Endothelial cell of umbilical vein (primary cell): ENCODE measurements at regions not wholly inside any gene's neighbourhood (a gene's known extent, or its start where the extent isn't known, plus 50 kb on each side); places are given as distances from the start of the nearest gene placed in this dataset.

Experiments used
- BruUV-seq: library from RNA; stranded (reverse); fragments of 400-500 nt; replicated peaks from 2 replicates; lab custom pipeline; 2021; lab: Mats Ljungman, UMichigan
- CTCF ChIA-PET: fragments of 300-600, 350-600 bp; sonication (Branson Sonifier 250); formaldehyde crosslinking; loops from one replicate; lab custom pipeline; 2021; ENCODE audit warnings: antibody characterized with exemption, inconsistent platforms; lab: Charles Lee
- POLR2A ChIA-PET: fragments of 300-600, 350-600 bp; sonication (Branson Sonifier 250); formaldehyde crosslinking; loops from one replicate; lab custom pipeline; 2021; ENCODE audit warnings: antibody characterized with exemption, inconsistent platforms; lab: Charles Lee
- DNase-seq: peaks from one replicate; pipeline ENCODE4 v3.0.0-alpha.2; 2011; ENCODE audit warnings: low read depth, low spot score
- FAIRE-seq: peaks from 2 replicates; lab custom pipeline; 2011; peaks lifted over from hg19 to GRCh38; lab: Jason Lieb, UNC
- H2AFZ ChIP-seq: 2 replicates; pipeline ENCODE4 v1.6.0; 2012; ENCODE audit warnings: low read depth, low read length, control low read depth, inconsistent platforms
- H3K27ac ChIP-seq: 2 replicates; pipeline ENCODE4 v1.5.1; 2011; ENCODE audit warnings: low read depth, mild to moderate bottlenecking, control low read depth, low read length, moderate library complexity; ENCODE audit not compliant: insufficient read depth
- H3K27me3 ChIP-seq, 2 experiments: 2 replicates each; pipeline versions ENCODE4 v1.6.0 to v1.6.1; 2011; ENCODE audit warnings: low read length in 2 of 2, mixed read lengths in 1 of 2; ENCODE audit not compliant: control insufficient read depth in 2 of 2, insufficient read depth in 2 of 2
- H3K36me3 ChIP-seq, 2 experiments: 2 replicates in 1 of 2; 3 replicates in 1 of 2; pipeline ENCODE4 v1.5.1; 2011; ENCODE audit warnings: low read length in 2 of 2, mild to moderate bottlenecking in 1 of 2, moderate library complexity in 1 of 2; ENCODE audit not compliant: control insufficient read depth in 2 of 2, insufficient read depth in 2 of 2; ENCODE audit errors: extremely low read depth in 1 of 2
- H3K4me1 ChIP-seq: 3 replicates; pipeline ENCODE4 v1.5.1; 2011; ENCODE audit warnings: mild to moderate bottlenecking, low read length; ENCODE audit not compliant: control insufficient read depth, insufficient read depth; ENCODE audit errors: extremely low read depth
- H3K4me2 ChIP-seq: 2 replicates; pipeline ENCODE4 v1.6.1; 2011; ENCODE audit warnings: low read length, control low read depth, mixed read lengths; ENCODE audit not compliant: insufficient read depth
- H3K4me3 ChIP-seq, 3 experiments: fragments of 200-600 bp in 1 of 3; sonication (generic), shearing (Covaris generic) in 1 of 3; replicated peaks in 1 of 3; 2 replicates each; pipeline ENCODE4 v1.5.1; 2011 to 2016; ENCODE audit warnings: control low read depth in 3 of 3, low read length in 3 of 3, mild to moderate bottlenecking in 2 of 3, inconsistent platforms in 1 of 3, low read depth in 1 of 3, moderate library complexity in 1 of 3; ENCODE audit not compliant: insufficient read depth in 1 of 3
- H3K79me2 ChIP-seq: 2 replicates; pipeline ENCODE4 v1.6.0; 2012; ENCODE audit warnings: low read length, inconsistent platforms; ENCODE audit not compliant: control insufficient read depth, insufficient read depth
- H3K9ac ChIP-seq: replicated peaks from 2 replicates; pipeline ENCODE3; 2011; ENCODE audit warnings: low read length, control low read depth; ENCODE audit not compliant: insufficient read depth; ENCODE audit errors: extremely low read depth
- H3K9me1 ChIP-seq: replicated peaks from 3 replicates; pipeline ENCODE4 v1.6.0; 2011; ENCODE audit warnings: mild to moderate bottlenecking, low read length; ENCODE audit not compliant: control insufficient read depth, insufficient read depth; ENCODE audit errors: extremely low read depth
- H3K9me3 ChIP-seq: replicated peaks from 2 replicates; pipeline ENCODE4 v1.5.1; 2012; ENCODE audit warnings: low read length, inconsistent platforms; ENCODE audit not compliant: control insufficient read depth, insufficient read depth
- H4K20me1 ChIP-seq: replicated peaks from 2 replicates; pipeline ENCODE3; 2011; ENCODE audit warnings: mild to moderate bottlenecking, low read length; ENCODE audit not compliant: control insufficient read depth, insufficient read depth; ENCODE audit errors: extremely low read depth
- EZH2 ChIP-seq: IDR thresholded peaks from 2 replicates; pipeline ENCODE4 v1.6.1; 2012; ENCODE audit warnings: borderline replicate concordance, low read depth, mild to moderate bottlenecking, moderate library complexity, low read length, inconsistent platforms; ENCODE audit not compliant: severe bottlenecking
- FOS ChIP-seq: IDR thresholded peaks from 2 replicates; pipeline ENCODE4 v1.6.1; 2011; ENCODE audit warnings: mild to moderate bottlenecking, low read length, moderate library complexity, borderline replicate concordance; ENCODE audit not compliant: insufficient read depth
- GATA2 ChIP-seq: IDR thresholded peaks from 2 replicates; pipeline ENCODE4 v1.7.0; 2011; ENCODE audit warnings: low read depth, mild to moderate bottlenecking, moderate library complexity, mixed read lengths, low read length; ENCODE audit not compliant: insufficient read length, insufficient read depth
- JUN ChIP-seq: IDR thresholded peaks from 2 replicates; pipeline ENCODE4 v1.6.1; 2011; ENCODE audit warnings: borderline replicate concordance, low read depth; ENCODE audit not compliant: insufficient read length, insufficient read depth
- MAX ChIP-seq: IDR thresholded peaks from 2 replicates; pipeline ENCODE4 v1.6.1; 2011; ENCODE audit not compliant: insufficient read depth, insufficient read length
- MYC ChIP-seq: IDR thresholded peaks from one replicate; pipeline ENCODE4 v1.6.1; 2011; ENCODE audit warnings: mild to moderate bottlenecking, low read depth, low read length
- POLR2A ChIP-seq: IDR thresholded peaks from 2 replicates; pipeline ENCODE4 v1.6.1; 2012; ENCODE audit warnings: low read depth, mild to moderate bottlenecking, control low read depth, low read length
- POLR2AphosphoS5 ChIP-seq: IDR thresholded peaks from 2 replicates; pipeline ENCODE4 v1.6.1; 2012; ENCODE audit warnings: low read depth, mild to moderate bottlenecking, control low read depth, low read length, moderate library complexity; ENCODE audit not compliant: insufficient read depth
- dilution Hi-C: fragments of 300-500 bp; cut with MboI; formaldehyde crosslinking; loops from one replicate; pipeline ENCODE4 v1.15.0; 2019; ENCODE audit warnings: low sequenced_read_pairs; ENCODE audit not compliant: extremely low pct_ligation_motif_present
- intact Hi-C: fragments of 100-400 bp; cut with micrococcal nuclease; formaldehyde crosslinking; loops from one replicate; pipeline ENCODE4 v1.10.0; 2022
- TF ChIP-seq, protein P1 (sequence below), 2 donors: IDR thresholded peaks; 1 replicate in 1 of 2; 2 replicates in 1 of 2; pipeline ENCODE4 v1.5.1; 2011; ENCODE audit warnings: low read length in 2 of 2, mild to moderate bottlenecking in 2 of 2, moderate library complexity in 2 of 2, control low read depth in 1 of 2, inconsistent platforms in 1 of 2, low read depth in 1 of 2; ENCODE audit not compliant: insufficient read depth in 1 of 2; ENCODE audit errors: extremely low read depth in 1 of 2

DNA sequence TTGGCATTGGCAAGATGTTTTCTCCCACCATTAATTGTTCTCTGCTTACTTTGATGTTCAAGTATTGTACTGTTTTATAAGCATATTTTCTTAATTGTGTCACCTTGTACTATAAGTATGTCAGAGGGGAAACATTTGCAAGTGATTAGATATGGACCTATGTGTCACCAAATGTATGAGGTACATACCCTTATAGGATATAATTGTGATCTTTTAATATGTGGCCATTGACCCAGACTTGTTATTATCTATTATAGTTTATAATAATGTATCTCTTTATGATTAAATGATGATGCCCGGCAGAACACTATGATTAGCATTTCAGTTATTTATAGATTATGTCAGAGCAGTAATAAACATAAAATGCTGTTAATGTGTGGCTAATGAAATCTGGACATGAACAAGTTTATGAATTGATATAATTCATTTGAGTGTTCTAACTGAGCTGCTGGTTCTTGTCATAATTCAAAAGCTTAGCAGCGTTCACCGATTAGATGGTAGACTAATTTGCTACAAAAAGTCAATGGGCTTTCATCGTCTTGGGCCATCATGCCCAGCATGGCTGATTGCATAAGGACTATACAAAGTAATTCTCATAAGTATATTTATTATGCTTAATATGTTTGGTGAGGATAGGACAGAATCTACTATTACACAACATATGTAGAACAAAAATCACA lies 480.9 kb upstream of the FANCL start:
- H3K9ac ChIP-seq: no peak overlapping the region
- no peak overlapping the region for H2AFZ ChIP-seq
- intact Hi-C loops: no loop called here
- no peaks in the 10 kb centered on the region for H4K20me1 ChIP-seq
- H3K9me3 ChIP-seq: no peaks in the 10 kb centered on the region
- no peak overlapping the region for H3K27ac ChIP-seq
- ChIA-PET CTCF (interaction anchor here (0.9 to 1.9 kb wide), 4 partner anchors 8 to 41 kb away, joined by 3 to 4 read pairs (median 4); no protein-coding TSS in a partner anchor), POLR2A (no interaction called here)
- DNase-seq: no peak
- dilution Hi-C loops: no loop called here
- H3K4me3 ChIP-seq: no peak overlapping the region
- BruUV-seq: no TSS peak
- FAIRE-seq: no peak
- H3K4me1 ChIP-seq: no peaks in the 10 kb centered on the region
- H3K27me3 ChIP-seq: no peaks in the 10 kb centered on the region
- H3K79me2 ChIP-seq: no peaks in the 10 kb centered on the region
- H3K36me3 ChIP-seq: no peaks in the 10 kb centered on the region
- TF ChIP-seq POLR2A (no peak), FOS (no peak), GATA2 (no peak), MAX (no peak), MYC (no peak), POLR2AphosphoS5 (no peak), JUN (no peak), EZH2 (no peak)
- TF ChIP-seq, protein P1, sequence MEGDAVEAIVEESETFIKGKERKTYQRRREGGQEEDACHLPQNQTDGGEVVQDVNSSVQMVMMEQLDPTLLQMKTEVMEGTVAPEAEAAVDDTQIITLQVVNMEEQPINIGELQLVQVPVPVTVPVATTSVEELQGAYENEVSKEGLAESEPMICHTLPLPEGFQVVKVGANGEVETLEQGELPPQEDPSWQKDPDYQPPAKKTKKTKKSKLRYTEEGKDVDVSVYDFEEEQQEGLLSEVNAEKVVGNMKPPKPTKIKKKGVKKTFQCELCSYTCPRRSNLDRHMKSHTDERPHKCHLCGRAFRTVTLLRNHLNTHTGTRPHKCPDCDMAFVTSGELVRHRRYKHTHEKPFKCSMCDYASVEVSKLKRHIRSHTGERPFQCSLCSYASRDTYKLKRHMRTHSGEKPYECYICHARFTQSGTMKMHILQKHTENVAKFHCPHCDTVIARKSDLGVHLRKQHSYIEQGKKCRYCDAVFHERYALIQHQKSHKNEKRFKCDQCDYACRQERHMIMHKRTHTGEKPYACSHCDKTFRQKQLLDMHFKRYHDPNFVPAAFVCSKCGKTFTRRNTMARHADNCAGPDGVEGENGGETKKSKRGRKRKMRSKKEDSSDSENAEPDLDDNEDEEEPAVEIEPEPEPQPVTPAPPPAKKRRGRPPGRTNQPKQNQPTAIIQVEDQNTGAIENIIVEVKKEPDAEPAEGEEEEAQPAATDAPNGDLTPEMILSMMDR (IDR thresholded peaks at IDR 0.05; ENCODE audit: extremely low read depth in 1 of 2, insufficient read depth in 1 of 2, low read depth in 1 of 2, low read length in 2 of 2): no peak
- H3K4me2 ChIP-seq: no peak overlapping the region
- no peaks in the 10 kb centered on the region for H3K9me1 ChIP-seq
